ENCODE measurements at regions not wholly inside any gene's neighbourhood (a gene's known extent, or its start where the extent isn't known, plus 50 kb on each side); places are given as distances from the start of the nearest gene placed in this dataset.

DNA sequence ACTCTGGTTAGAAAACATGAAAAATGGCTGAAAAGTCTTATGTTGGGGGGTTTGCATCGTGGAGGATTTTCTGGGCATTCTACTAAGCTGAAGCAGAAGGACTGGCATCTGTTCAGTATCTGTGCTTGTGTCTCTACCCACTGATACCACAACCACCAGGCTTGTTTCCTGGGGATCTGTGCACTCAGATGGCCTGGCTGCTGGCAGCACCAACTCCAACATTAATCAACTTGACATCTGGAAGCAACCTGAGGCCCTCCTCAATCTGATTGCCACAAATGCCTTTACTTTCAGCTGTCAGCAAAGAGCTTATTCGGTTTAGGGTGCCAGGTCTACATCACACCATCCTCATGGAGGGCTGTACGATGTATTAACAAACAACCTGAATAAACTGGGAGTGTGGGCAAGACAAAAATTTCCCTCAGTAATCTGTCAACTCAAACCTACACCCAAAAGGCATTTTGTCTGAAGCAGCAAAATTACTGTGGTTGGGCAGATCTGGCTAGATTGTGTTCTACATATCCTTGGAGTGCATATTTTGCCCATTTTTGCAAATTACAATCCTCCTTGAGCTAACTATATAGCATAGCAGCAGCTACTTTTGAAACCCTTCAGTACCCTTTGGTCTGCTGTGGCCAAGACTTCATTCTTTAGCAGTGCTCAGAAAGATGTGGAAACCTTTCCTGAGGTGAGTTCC, 74.6 kb downstream of the FOXD1 start:
- DNase-seq: no peak

DNA sequence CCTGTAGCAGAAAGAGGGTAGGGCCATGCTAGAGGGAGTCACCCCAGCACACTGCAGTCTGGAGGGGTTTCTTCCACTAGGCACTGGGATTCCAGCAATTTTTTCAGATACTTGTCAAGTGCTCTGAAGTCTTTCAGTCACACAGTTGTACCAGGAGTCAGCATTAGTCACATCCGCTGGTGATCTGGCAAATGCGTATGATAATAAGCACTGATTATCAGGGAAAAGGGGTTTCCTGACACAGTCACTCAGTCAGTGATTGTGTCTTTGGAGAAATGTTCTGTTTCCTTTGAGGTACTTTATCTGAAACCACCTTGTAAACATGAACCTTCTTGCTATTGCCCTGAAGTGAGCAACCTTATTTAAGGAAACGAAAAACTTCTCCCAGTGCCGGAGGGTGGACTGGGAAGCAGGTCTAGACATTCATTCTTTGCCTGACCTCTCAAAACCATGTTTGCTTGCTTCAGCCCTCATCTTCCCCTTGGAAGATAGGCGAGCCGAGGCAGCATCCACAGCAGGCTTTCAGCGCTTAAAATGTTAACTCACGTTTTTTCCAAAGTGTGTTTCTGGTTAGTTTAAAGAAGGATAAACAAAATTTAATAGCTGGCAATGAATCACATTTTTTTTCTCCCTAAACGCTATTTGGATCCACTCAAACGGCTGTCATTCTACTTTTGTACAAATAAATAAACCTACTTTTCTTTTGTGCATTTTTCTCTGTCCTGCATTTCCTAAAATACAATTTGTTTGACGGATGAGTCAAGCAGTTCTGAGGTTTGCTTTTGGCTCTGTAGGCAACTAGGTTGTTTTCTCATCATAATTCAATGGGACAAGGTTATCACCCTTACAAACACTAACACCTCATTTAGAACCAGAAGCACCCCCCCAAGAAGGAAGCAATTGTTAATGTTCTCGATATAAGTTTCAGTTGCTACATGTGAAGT, 77.7 kb downstream of the FOXD1 start:
- no peak for DNase-seq

DNA sequence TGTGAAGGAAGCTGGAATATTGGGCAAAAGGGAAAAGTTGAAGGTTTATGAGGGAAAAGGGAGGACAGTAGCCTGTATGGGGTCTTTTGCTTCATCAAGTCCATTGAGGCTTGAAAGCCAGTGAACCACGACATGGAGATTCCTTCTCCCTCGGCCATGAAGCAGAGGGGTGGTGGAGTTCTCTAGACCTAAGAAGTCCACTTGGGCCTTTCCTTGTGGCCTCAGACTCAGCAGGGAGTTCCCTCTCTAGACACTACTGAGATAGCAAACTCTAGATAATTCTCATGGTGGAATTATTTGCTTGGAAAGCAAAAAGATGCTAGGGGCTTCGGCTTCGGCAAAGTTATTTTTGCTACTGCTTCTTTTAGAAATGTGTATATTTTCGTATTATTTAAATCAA, 78.5 kb downstream of the FOXD1 start:
- DNase-seq: no peak

DNA sequence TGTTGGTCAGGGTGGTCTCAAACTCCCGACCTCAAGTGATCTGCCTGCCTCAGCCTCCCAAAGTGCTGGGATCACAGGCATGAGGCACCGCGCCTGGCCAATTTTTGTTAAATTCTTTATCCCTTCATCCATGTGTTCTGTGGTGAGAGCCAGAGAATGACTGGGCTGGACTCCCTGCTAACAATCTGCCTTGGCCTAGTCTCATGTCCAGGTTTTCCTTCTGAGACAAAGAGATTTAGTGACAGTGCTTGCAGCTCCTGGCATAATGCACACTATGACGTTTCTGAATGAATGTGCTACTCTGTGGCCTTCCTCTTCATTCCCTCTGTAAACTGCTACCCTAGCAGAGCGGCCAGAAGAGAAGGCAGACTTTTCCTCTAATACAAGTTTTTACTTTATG, 79.3 kb downstream of the FOXD1 start:
- no peak for DNase-seq

DNA sequence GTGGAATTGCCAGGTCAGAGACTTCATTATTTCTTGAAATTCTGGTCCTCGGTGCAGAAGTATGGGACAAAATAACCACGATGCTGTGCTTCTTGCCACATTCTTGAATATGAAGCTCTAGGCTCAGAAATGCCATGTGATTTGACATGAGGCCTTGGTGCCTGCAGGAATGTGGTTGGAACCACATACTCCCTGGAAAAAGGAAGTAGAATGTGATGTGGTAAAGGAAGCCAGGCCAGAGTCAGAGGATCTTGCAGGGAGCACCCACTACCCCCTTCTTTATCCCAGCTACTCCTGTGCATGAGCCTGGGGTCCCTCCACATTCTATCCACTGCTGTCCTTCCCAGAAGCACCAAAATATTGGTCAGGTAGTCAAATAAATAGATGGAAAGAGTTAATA, 80.9 kb downstream of the FOXD1 start:
- no peak for DNase-seq

DNA sequence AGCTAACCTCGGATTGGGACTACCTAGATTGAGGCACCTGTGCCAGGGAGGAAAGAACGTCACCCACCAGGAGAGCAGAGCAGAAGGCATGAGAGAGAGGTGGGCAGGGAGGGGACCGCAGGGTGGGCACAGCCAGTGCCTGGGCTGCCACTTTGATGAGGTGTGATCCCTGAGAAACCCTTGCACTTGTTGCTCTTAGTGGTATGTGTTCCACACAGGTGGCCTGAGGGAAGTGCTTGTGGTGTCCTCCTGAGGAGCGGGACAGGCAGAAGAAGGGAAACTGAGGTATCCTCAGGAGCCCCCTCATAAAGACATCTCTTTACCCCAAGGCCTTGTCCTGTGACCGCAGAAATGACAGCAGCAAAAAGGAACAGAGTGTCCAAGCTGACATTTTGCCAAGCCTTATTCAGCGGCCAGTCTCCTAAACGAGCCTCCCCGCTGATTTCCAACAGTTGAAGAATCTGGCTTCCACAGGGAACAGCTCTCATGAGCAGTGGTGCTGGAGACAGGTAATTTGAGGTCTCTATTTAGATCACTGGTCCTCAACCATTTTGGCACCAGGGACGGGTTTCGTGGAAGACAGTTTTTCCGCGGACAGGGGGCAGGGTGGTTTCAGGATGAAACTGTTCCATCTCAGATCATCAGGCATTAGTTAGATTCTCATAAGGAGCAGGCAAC, 82.4 kb downstream of the FOXD1 start:
- no peak for DNase-seq

DNA sequence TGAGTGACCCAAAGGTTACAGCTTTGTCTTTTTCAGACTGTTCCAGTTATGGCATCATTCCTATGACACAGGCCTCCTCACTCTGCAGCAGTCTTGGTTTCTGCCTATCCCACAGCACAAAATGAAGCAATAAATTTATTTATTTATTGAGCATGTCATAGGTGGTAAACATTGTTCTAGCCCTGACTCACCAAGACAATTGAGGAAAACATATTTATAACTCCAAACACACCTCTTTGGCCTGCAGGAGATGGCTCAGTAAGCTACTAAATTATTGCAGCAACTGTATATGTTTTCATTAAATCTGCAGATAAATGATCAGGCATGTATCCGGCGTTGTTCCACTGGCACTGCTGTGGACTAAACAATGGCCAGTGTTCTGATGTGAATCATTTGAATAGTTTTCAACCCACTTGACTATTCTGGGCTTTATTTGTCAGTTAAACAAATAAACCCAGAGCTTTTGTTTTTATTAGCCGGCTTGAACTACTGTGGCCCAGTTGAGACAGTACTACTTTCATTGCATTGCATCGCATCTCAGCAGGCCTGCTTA, 83.2 kb downstream of the FOXD1 start:
- no peak for DNase-seq

DNA sequence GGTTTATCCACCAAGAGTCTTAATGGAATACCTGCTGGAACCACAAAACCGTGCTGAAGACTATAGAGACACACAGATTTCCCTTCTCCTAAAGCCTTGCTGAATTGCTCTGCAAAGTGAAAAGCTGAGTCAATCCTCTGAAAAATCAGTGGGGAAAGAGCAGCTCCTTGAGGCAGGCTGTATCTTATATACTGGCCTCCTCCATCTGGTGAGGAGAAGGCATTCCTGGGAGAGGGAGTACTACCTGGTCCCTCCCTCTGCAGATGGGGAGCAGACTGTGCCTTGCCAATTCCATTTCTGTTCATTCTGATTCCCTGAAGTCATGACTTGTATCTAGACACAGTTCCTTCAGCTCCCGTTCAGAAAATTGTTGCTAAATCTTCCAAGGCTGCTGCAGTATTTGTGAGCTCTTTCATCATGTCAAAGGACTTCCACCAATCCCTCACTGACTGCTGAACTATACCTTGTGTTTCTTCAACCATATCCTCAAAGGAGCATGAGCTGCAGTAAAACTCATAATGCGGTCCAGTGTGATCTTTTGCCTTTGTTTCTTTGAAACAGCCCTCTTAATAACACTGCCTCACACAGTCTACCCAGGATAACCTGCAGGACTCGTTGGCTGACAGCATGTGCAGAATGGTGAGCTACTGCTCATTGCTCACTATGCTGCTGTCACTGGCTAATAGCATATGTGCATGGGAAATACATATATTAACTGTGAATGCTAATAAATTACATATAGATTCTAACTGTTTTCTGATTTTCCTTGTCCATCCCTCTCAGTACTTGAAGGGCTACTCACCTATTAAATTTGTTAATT, 84.5 kb downstream of the FOXD1 start:
- no peak for DNase-seq

DNA sequence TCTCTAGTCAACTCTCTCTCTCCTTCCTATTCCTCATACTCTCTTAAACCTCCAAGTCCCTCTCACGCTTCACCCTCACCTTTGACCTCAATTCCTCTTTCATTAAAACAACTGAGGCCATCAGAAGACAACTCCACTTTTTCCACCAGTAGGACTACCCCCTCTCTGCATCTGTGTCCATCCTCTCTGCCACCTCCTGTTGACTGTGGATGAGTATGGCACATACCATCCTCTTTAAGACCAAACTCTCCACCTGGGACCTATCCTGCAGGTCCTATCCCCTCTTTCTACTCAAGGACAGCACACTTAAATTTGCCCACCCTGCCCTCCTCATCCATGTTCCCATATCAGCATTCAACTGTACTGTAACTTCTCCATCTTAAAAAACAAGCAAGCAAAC, 89.2 kb downstream of the FOXD1 start:
- DNase-seq: no peak

DNA sequence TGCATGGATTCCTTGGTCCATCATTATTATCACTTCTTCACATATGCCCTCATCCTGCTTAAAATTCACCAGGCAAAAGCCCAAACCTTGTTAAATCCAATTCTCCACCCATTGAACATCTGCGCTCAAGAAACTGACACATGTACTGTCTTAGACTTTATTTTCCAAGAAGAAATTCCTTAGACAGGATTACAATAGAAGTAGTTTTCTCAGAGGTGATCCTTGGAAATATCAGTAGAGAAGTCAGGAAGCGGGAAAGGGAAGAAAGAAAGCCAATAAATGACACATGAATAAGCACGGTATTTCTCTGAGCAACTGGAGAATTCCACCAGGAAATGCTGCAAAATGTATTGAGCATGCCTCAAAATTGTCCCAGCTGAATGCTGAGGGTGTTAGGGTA, 90.2 kb downstream of the FOXD1 start:
- no peak for DNase-seq

DNA sequence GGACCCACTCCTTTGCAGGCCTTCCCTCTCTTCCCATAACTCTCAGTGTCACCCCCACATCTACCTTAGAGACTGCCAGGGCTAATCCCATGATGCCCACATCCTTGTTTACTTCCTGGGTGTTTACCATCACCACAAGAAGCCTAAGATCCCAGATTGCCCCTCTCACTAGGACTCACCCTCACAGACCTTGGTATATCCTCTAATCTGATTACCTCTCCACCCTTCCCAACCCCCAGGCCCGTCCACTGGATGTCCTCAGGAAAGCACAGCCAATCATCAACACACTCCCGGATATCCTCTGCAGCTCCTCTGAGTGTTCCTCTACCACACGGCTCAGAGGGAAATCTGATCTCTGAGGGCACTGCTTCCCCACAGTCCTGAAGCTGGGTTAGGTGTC, 91.0 kb downstream of the FOXD1 start:
- no peak for DNase-seq

DNA sequence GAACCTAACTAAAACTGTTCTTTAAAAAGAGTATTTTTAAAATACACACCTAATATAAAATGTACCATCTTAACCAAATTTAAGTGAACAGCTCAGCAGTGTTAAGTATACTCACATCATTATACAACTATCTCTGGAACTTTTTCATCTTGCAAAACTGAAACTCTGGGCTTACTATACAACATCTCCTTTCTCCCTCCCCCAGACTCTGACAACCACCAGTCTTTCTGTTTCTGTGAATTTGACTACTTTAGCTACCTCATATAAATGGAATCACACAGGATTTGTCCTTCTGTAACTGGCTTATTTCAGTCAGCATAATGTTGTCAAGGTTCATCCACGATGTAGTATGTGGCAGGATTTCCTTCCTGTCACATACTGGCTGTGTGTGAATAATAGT, 93.5 kb downstream of the FOXD1 start:
- DNase-seq: no peak

DNA sequence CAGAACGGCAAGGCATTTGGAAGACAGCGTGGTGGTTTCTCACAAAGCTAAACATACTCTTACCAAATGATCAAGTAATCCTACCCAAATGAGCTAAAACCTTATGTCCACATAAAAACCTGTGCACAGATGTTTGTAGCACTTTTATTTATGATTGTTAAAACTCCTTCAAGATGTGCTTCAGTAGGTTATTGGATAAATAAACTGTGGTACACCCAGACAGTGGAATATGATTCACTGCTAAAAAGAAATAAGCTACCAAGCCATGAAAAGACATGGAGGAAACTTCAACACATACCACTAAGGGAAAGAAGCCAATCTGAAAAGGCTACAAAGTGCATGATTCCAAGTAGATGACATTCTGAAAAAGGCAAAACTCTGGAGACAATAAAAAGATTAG, 94.2 kb downstream of the FOXD1 start:
- peak; percentile 49 for DNase-seq

DNA sequence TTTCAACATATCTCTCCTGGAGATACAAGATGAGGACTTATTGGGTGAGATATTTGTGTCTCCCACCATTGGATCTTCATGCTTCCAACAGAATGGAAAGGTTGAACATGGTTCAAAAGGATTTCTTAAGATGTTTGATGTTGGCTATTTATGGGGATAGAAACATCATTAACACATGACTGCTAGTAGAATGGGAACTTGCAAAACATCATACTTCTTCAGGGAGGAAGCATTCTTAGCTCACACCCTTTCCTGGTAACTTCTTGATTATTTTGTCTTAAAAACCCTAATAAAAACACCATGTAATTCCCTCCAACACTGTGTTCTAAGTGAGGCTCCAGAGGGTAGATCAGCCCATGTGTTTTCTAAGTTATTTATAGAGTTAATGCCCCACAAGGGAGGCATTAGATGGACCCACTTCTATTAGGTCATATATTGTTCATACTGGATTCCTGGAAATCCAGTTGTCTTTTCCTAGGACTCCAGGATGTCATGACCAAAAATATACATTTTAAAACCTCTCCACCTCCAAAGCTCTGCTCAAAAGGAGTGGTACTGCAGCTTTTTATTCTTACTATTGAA, 95.8 kb downstream of the FOXD1 start:
- no peak for DNase-seq

DNA sequence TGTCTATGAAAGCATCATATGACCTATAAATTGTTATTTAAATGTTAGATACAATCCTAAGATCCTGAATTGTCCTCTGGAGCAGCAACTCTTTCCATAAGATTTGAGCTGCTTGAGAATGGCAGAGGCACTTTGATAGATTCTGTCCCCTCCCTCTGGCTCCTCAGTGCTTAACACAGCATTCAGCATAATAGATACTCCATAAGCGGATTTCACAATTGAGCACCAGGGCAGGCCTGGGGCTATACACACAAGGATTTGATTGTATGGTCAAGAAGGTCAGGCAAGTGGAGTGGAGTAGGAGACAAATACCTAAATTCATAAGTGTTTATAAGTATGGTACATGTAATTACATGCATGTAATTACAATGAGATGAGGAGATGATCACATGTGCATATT, 96.3 kb downstream of the FOXD1 start:
- DNase-seq: no peak

DNA sequence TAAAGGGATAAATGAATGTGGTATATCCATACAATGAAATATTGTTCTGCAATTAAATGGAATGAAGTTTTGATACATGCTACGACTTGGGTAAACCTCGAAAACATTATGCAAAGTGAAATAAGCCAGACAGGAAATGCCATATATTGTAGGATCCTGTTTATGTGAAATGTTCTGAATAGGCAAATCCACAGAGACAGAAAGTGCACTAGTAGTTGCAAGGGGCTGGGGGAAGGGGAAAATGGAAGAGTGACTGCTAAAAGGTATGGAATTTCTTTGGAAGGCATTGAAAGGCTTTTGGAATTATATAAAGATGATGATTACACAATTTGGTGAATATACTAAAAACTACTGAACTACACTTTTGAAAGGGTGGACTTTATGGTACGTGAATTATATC, 97.0 kb downstream of the FOXD1 start:
- DNase-seq: no peak

DNA sequence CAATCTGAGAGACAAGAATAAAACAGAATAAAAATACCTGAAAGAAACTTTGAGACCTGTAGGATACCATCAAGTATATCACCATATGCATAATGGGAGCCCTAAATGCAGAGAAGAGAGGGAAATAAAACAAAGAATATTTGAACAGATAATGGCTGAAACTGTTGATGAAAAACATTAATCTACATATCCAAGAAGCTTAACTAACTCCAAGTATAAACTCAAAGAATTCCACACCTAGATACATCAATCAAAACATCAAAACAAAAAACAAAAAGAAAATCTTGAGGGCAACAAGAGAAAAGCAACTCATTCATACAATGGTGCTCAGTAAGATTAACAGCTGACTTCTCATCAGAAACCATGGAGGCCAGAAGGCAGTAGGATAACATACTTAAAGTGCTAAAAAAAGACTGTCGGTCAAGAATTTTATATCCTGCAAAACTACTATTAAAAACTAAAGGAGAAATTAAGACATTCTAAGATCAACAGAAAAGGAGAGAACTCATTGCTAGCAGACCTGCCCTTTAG, 101.6 kb downstream of the FOXD1 start:
- DNase-seq: no peak

DNA sequence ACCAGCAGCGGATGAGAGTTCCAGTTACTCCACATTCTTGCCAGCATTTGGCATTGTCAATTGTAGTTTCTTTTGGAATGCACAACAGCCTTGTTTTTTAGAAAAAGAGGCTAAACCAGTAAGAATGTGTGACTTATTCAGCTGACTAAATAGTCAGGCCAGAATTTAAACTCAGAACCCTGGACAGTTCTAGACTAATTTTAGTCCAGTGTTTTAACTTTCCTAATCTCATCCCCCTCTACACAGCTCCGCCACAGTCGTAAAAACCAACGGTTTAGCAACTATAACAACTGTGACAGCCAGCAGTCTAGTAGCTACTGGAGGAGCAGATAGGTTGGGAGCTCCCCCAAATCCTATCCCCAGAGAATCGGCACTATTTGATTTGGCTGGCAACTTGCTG, 103.7 kb downstream of the FOXD1 start:
- no peak for DNase-seq

DNA sequence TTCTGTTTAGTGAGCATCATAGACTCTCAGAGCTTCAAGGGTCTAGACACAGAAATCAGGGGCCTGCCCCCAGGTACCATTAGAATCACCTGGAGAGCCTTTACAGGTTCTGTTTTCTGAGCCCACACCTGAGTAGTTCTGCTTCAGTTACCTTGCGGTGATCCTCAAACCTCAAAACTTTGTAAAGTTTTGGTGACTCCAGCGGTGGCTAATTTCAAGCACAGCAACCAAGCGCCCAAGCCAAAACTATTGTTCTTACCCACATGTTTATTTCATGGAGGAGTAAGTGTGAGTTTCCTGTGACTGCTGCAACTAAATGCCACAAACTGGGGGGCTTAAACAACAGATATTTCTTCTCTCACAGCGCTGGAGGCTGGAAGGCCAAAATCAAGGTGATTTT, 108.9 kb downstream of the FOXD1 start:
- DNase-seq: no peak

DNA sequence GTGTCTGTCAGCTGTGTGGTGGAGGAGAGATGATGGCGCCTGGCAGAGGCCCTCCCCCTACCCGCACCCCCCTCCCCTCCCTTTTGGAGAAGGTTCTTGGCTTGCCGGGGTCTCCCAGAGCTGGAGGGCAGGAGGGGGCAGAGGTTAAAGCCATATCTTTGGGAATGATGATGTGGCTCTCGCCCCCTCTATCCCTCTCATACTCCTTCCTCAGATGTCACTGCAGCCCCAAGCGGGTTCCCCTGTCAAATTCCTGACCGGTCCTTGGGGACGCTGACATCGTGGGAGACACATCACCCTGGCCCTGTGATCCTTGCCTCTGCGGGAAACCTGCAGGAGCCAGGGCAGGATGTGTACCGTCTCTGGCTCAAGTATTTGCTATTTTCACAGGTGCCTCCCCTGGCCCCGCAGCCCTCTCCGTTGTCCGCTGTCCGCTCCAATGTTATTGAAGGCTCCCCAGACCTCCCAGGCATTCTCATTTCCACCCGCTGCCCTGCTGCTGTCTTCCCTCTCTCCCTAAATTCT, 109.5 kb downstream of the FOXD1 start:
- DNase-seq: no peak

DNA sequence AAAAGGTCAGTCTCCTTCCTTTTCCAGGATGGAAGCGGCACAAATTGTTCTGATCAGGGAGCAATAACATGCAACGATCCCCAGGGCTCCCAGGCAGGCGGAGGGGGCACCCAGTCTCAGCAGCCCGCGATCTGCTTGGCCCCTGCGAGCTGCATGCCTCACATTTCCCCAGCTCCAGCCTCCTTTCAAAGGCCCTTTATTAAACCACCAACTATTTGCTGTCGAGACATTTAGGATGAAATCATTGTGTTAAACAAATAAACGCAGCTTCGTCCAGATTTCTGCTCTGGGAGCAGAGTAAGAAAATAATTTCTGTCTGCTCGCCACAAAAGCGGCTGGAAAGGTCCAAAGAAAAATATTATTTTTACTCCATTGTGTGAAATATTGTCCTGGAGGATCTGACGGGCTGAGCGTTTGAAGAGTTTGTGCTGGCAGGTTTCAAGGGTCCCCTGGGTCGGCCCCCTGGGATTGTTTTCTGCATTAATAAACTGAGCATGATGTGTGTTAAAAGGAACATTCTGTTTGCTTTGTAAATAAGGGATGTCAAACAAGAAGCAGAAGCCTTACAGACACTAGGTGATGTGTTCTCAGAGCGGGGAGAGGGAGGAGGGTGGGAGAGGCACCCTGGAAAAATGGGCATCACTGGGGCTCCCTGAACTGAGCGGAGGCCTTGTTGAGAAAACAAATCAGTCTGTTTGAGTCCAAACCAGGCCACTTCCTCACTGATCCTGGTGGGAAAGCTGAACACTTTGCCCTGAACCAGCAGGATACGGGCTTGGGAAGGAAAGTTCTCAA, 110.1 kb downstream of the FOXD1 start:
- DNase-seq: no peak

Measured in NCI-H524 treated with DMSO at 0.1 percent for 48 hours (cell line).